ENCODE measurements at regions not wholly inside any gene's neighbourhood (a gene's known extent, or its start where the extent isn't known, plus 50 kb on each side); places are given as distances from the start of the nearest gene placed in this dataset.

DNA sequence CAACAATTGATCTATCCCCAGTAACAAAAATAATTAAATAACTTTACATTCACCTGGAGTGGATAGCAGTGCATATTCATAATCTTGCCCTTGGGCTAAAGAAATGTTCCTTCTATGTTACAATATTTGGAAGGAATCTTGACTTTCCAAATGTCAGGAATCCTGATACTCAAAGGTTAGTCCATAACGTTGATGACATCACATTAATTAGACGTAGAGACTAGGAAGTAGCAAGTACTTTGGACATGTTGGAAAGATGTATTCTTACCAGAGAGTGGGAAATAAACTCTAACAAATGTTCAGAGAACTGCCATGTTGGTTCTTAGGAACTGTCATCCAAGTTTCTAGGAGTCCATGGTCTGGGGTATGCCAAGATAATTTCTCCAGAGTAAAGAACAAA, 70.6 kb upstream of the SLC25A36 start:
- TF ChIP-seq, protein P1, sequence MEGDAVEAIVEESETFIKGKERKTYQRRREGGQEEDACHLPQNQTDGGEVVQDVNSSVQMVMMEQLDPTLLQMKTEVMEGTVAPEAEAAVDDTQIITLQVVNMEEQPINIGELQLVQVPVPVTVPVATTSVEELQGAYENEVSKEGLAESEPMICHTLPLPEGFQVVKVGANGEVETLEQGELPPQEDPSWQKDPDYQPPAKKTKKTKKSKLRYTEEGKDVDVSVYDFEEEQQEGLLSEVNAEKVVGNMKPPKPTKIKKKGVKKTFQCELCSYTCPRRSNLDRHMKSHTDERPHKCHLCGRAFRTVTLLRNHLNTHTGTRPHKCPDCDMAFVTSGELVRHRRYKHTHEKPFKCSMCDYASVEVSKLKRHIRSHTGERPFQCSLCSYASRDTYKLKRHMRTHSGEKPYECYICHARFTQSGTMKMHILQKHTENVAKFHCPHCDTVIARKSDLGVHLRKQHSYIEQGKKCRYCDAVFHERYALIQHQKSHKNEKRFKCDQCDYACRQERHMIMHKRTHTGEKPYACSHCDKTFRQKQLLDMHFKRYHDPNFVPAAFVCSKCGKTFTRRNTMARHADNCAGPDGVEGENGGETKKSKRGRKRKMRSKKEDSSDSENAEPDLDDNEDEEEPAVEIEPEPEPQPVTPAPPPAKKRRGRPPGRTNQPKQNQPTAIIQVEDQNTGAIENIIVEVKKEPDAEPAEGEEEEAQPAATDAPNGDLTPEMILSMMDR (IDR thresholded peaks at IDR 0.05; ENCODE audit: insufficient read depth, low read length, poor library complexity, severe bottlenecking): no peak
- no peak for TF ChIP-seq EZH2phosphoT487 (conservative IDR thresholded peaks at IDR 0.05; ENCODE audit: low read length)

Data from SU-DHL-6 (cell line).